Thymus (tissue), 11 donors: ENCODE measurements at regions not wholly inside any gene's neighbourhood (a gene's known extent, or its start where the extent isn't known, plus 50 kb on each side); places are given as distances from the start of the nearest gene placed in this dataset.

Source experiments
- DNase-seq, 9 donors: peaks; one replicate each; pipeline ENCODE4 v3.0.0-alpha.2; 2013; ENCODE audit warnings: low spot score in 9 of 9, low read depth in 6 of 9, missing footprints in 1 of 9
- H3K27ac ChIP-seq, 2 donors: one replicate each; pipeline ENCODE4 v1.5.1; 2013; ENCODE audit warnings: control low read depth in 1 of 2, low read depth in 1 of 2, low read length in 1 of 2, mild to moderate bottlenecking in 1 of 2, moderate library complexity in 1 of 2
- H3K27me3 ChIP-seq, 2 donors: one replicate each; pipeline ENCODE4 v1.5.1; 2013; ENCODE audit warnings: low read length in 1 of 2; ENCODE audit not compliant: control insufficient read depth in 2 of 2, insufficient read depth in 1 of 2
- H3K36me3 ChIP-seq, 2 donors: one replicate each; pipeline ENCODE4 v1.5.1; 2013; ENCODE audit warnings: low read length in 1 of 2, mild to moderate bottlenecking in 1 of 2, moderate library complexity in 1 of 2; ENCODE audit not compliant: control insufficient read depth in 2 of 2, insufficient read depth in 2 of 2
- H3K4me1 ChIP-seq, 2 donors: one replicate each; pipeline ENCODE4 v1.5.1; 2013; ENCODE audit warnings: low read length in 2 of 2; ENCODE audit not compliant: control insufficient read depth in 2 of 2, insufficient read depth in 2 of 2
- H3K4me3 ChIP-seq, 2 donors: one replicate each; pipeline ENCODE4 v1.5.1; 2013; ENCODE audit warnings: low read length in 2 of 2, control low read depth in 1 of 2, mild to moderate bottlenecking in 1 of 2
- H3K9me3 ChIP-seq, 2 donors: one replicate each; pipeline ENCODE4 v1.5.1; 2013; ENCODE audit warnings: low read length in 1 of 2, mild to moderate bottlenecking in 1 of 2; ENCODE audit not compliant: control insufficient read depth in 2 of 2, insufficient read depth in 1 of 2
- WGBS: extraction: QIAGEN DNeasy Blood & Tissue Kit; methylation state at CpG from one replicate; pipeline ENCODE4 v1.1.7; 2013; 5-methylcytosine and 5-hydroxymethylcytosine counted together
- donor health status: healthy.

GRCh38 chr3:69474186-69474585 is 88.3 kb upstream of the FRMD4B start:
- 90% methylated on average over 1 of the region's 1 CpG for WGBS
- Histone ChIP-seq H3K27ac (no peak overlapping the region), H3K4me3 (no peak overlapping the region), H3K4me1 (no peaks in the 10 kb centered on the region), H3K27me3 (no peaks in the 10 kb centered on the region), H3K9me3 (no peaks in the 10 kb centered on the region), H3K36me3 (no peaks in the 10 kb centered on the region)
- DNase-seq = no peak

- Histone ChIP-seq H3K9me3 (no peaks in the 10 kb centered on the region), H3K4me3 (no peak overlapping the region)
- WGBS = 96% methylated on average over 1 of the region's 1 CpG
Measured at GRCh38 chr3:69472093-69472492, 86.2 kb upstream of the FRMD4B start.

GRCh38 chr3:69463531-69463930 is 77.6 kb upstream of the FRMD4B start:
- H3K27me3 ChIP-seq = no peaks in the 10 kb centered on the region

More at GRCh38 chr3:69472093-69472492, 86.2 kb upstream of the FRMD4B start:
- Histone ChIP-seq H3K36me3 (no peaks in the 10 kb centered on the region), H3K4me1 (no peaks in the 10 kb centered on the region), H3K27ac (no peak overlapping the region), H3K27me3 (no peaks in the 10 kb centered on the region)
- no peak for DNase-seq

GRCh38 chr3:69462826-69463100 is 76.9 kb upstream of the FRMD4B start:
- Histone ChIP-seq H3K9me3 (no peaks in the 10 kb centered on the region), H3K36me3 (no peaks in the 10 kb centered on the region), H3K4me1 (no peaks in the 10 kb centered on the region), H3K27ac (no peak overlapping the region), H3K27me3 (no peaks in the 10 kb centered on the region), H3K4me3 (no peak overlapping the region)
- DNase-seq = no peak

More at GRCh38 chr3:69463531-69463930, 77.6 kb upstream of the FRMD4B start:
- Histone ChIP-seq H3K4me1 (no peaks in the 10 kb centered on the region), H3K9me3 (no peaks in the 10 kb centered on the region), H3K36me3 (no peaks in the 10 kb centered on the region), H3K4me3 (no peak overlapping the region), H3K27ac (no peak overlapping the region)
- WGBS = 95% methylated on average over 1 of the region's 1 CpG
- DNase-seq = no peak

- Histone ChIP-seq H3K27ac (peak overlapping the region; percentile 3 to 13), H3K4me1 (no peaks in the 10 kb centered on the region), H3K9me3 (no peaks in the 10 kb centered on the region), H3K36me3 (no peaks in the 10 kb centered on the region), H3K27me3 (no peaks in the 10 kb centered on the region), H3K4me3 (no peak overlapping the region)
- no peak for DNase-seq
- 94% methylated on average over 6 of the region's 6 CpGs for WGBS
Measured at GRCh38 chr3:69462022-69462825, 76.3 kb upstream of the FRMD4B start.

GRCh38 chr3:69460034-69460433 is 74.1 kb upstream of the FRMD4B start:
- whole genome bisulfite sequencing = 92% methylated on average over 10 of the region's 10 CpGs

GRCh38 chr3:69458803-69459365 is 73.0 kb upstream of the FRMD4B start:
- 3% methylated on average over 2 of the region's 2 CpGs for WGBS
- Histone ChIP-seq H3K27ac (no peak overlapping the region), H3K27me3 (no peaks in the 10 kb centered on the region), H3K36me3 (no peaks in the 10 kb centered on the region), H3K4me1 (no peaks in the 10 kb centered on the region), H3K4me3 (no peak overlapping the region), H3K9me3 (peaks cover 0 to 2% of the 10 kb centered on the region in 2 donors)
- peak in 1 of 9 donors; percentile 19 for DNase-seq

More at GRCh38 chr3:69460034-69460433, 74.1 kb upstream of the FRMD4B start:
- Histone ChIP-seq H3K36me3 (no peaks in the 10 kb centered on the region), H3K27ac (no peak overlapping the region), H3K9me3 (no peaks in the 10 kb centered on the region), H3K27me3 (no peaks in the 10 kb centered on the region), H3K4me3 (no peak overlapping the region), H3K4me1 (no peaks in the 10 kb centered on the region)
- no peak for DNase-seq

- no peak for DNase-seq
- H3K27me3 ChIP-seq = no peaks in the 10 kb centered on the region
- peaks cover 0 to 2% of the 10 kb centered on the region in 2 donors for H3K9me3 ChIP-seq
- no peaks in the 10 kb centered on the region for H3K4me1 ChIP-seq
- H3K27ac ChIP-seq = no peak overlapping the region
- H3K36me3 ChIP-seq = no peaks in the 10 kb centered on the region
- no peak overlapping the region for H3K4me3 ChIP-seq
- 96% methylated on average over 4 of the region's 4 CpGs for WGBS
Measured at GRCh38 chr3:69456631-69457030, 70.7 kb upstream of the FRMD4B start.

- Histone ChIP-seq H3K27me3 (no peaks in the 10 kb centered on the region), H3K9me3 (peaks cover 0 to 2% of the 10 kb centered on the region in 2 donors), H3K36me3 (no peaks in the 10 kb centered on the region), H3K4me3 (no peak overlapping the region), H3K4me1 (no peaks in the 10 kb centered on the region), H3K27ac (no peak overlapping the region)
- 91% methylated on average over 22 of the region's 22 CpGs for WGBS
- no peak for DNase-seq
Measured at GRCh38 chr3:69454204-69454787, 68.4 kb upstream of the FRMD4B start.
